HG03442 (cell line): ENCODE measurements at regions not wholly inside any gene's neighbourhood (a gene's known extent, or its start where the extent isn't known, plus 50 kb on each side); places are given as distances from the start of the nearest gene placed in this dataset.

Experiments used
- ATAC-seq: cut with Tn5 transposase; IDR thresholded peaks from one replicate; pipeline ENCODE4 v1.9.1; 2021; ENCODE audit warnings: mild to moderate bottlenecking, moderate library complexity; ENCODE audit not compliant: unreplicated experiment

DNA sequence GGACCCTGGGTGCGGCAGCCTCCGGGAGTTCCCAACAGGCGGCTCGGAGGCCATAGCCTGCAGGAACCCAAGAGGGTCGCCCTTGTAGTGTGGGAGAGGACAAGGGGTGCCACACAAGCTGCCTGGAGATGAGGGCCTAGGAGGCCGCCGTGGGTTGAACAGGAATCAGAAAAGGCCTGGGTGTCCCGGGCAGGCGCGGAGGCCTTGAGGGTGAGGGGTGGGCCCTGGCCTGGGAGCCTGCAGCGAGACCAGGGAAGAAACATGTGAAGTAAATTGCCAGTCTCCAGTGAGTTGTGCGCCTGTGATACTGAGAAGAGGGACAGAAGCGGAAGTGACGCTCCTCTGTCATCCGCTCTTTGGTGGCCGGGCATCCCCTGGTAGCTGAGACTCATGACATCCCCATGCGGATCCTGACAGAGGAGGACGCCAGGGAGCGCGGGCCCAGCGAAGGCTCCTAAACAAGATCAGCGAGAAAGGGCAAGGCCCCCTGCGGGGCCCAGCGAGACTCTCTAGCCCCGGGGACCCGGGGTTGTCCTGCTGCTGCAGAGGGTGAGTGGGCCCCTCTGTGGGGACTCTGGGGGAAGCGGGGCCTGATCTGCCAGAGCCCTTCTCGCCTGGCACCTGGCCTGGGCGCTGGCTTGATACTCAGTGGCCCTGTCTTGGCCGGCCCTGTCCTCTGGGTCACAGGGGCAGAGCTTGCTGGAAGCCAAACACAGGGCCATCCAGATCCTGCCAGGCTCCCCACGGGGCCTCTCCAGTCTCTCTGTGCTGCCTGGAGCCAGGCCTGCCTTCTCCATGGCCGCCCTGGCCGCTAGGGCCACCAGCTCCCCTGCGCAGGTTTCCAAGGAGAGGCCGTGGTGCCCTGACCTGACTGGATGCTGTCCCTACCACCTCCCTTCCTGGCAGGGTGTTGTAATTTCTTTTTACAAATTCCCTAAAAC lies 788.4 kb downstream of the TLE4 start:
- no peak for ATAC-seq

- ATAC-seq: no peak
Observed at GRCh38 chr9:80359291-80359690, 787.5 kb downstream of the TLE4 start.

GRCh38 chr9:80352967-80353366 lies 781.2 kb downstream of the TLE4 start:
- ATAC-seq: no peak

GRCh38 chr9:80351612-80352011 lies 779.8 kb downstream of the TLE4 start:
- ATAC-seq: no peak

GRCh38 chr9:80326105-80326504 lies 754.3 kb downstream of the TLE4 start:
- no peak for ATAC-seq

GRCh38 chr9:80320916-80321315 lies 749.2 kb downstream of the TLE4 start:
- ATAC-seq: no peak

GRCh38 chr9:80320480-80320879 lies 748.7 kb downstream of the TLE4 start:
- no peak for ATAC-seq

- ATAC-seq: no peak
Observed at GRCh38 chr9:80305136-80305535, 733.4 kb downstream of the TLE4 start.

GRCh38 chr9:80294955-80295354 lies 723.2 kb downstream of the TLE4 start:
- ATAC-seq: no peak

DNA sequence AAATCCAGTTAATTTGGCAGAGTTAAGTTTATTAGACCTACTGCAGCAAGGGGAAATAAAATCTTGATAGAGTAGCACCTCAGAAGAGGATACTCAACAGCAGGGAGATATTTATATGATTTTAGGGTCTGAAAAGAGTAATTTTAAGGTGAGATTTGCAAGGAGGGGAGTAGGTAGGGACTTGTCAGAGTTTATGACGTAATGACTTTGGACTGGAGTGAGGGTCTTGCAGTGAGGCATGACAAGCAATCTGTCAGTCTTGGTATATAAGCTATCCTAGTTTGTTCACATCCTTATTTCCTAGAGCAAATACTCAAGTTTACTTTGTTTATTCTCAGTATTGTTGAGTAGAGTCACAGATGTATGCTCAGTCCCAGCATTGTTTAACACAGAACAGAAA lies 722.6 kb downstream of the TLE4 start:
- ATAC-seq: no peak

DNA sequence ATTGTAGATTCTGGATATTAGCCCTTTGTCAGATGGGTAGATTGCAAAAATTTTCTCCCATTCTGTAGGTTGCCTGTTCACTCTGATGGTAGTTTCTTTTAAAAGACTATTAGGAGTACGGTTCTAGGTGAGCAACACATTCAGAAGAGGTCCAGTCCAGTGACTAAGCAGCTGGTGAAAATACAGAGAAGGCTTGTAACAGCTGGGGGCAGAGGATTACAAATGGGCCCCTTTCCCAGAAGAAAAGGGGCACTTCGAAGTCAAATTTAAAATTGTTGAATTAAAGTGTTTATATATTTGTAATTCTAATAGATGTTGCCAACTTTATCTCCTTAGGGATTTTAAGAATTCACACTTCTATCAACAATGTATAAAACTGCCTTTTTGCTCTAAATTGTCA lies 720.5 kb downstream of the TLE4 start:
- no peak for ATAC-seq

- ATAC-seq: no peak
Observed at GRCh38 chr9:80285326-80285725, 713.6 kb downstream of the TLE4 start.

DNA sequence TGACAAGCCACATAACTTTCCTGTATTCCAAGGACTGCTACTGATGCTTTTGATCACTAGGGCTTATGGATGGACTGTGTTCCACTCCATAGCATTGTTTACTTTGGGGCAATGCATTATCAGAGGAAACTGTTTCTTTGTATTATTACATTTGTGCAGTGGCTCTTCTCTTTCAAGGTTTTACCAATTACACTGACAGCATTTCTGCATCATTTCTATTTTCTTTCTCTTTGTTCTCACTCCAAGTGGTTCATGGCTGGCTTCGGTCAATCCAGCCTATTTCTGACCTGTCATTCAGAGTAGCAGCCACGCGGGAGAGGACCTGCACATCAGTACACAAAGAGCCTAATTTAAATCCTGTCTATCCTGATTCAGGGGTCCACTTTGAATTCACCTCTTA lies 711.0 kb downstream of the TLE4 start:
- ATAC-seq: no peak

DNA sequence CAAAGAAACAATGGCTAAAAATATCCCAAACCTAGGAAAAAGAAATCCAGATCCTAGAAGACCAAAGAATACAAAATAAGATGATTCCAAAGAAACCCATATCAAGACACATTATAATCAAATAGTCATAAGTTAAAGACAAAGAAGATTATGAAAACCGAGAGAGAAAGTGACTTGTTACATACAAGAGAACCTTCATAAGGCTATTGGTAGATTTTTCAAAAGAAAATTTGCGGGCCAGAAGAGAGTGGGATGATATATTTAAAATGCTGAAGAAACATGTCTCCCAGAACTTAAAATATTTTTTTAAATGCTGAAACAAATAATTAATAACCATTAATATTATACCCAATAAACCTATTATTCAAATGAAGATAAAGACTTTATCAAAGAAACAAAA lies 687.3 kb downstream of the TLE4 start:
- ATAC-seq: no peak

GRCh38 chr9:80251778-80252177 lies 680.0 kb downstream of the TLE4 start:
- ATAC-seq: no peak

DNA sequence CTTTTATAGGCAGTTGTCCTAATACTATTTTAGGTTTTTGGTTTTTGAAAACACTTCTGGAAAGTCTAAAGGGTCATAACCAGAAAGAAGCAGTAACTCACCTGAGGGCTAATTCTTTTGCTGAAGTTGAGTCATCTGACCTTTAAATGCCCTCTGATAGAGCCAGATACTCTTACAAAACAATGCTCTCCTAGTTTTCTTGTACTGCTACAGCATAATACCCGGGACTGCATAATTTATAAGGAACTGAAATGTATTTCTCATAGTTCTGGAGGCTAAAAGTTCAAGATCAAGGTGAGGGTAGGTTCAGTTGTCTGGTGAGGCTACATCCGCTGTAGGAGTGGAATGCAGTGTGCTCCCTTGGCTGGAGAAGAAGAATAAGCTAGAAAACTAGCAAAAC lies 670.3 kb downstream of the TLE4 start:
- ATAC-seq: no peak

- no peak for ATAC-seq
Observed at GRCh38 chr9:80235752-80236151, 664.0 kb downstream of the TLE4 start.

GRCh38 chr9:80233906-80234305 lies 662.1 kb downstream of the TLE4 start:
- no peak for ATAC-seq

DNA sequence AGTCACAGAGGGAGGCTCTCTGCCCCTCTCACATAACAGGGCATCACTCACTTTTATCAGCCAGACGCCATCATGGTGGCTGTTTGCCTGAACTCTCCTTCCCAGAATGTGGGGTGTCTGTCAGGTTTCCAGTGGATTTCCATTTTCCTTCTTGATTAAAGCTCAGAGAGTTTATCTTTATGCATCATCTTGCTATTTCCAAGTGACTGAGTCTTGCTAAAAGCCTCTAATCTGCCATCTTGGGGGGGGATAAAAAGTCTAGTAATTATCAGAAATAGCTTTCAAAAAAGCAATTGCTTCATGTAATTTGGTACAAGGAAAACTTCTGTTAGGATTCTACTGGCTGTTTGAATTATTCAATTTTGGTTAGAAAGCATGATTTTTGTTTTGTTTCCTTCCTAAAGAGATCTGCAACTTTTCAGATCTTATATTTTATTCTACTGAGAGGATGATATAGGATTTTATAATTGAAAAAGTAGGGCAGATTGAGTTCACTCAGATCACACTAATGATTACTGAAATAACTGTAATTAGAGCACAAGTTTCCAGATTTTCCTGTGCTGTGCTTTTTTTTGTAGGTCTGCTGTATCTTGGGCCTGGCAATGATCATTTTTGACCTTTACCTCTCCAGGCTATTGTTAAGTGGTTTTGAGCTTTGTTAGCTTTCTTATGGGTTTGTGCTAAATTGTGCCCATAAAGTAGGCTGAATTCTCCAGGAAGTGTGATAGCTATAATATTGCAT lies 661.5 kb downstream of the TLE4 start:
- ATAC-seq: no peak

DNA sequence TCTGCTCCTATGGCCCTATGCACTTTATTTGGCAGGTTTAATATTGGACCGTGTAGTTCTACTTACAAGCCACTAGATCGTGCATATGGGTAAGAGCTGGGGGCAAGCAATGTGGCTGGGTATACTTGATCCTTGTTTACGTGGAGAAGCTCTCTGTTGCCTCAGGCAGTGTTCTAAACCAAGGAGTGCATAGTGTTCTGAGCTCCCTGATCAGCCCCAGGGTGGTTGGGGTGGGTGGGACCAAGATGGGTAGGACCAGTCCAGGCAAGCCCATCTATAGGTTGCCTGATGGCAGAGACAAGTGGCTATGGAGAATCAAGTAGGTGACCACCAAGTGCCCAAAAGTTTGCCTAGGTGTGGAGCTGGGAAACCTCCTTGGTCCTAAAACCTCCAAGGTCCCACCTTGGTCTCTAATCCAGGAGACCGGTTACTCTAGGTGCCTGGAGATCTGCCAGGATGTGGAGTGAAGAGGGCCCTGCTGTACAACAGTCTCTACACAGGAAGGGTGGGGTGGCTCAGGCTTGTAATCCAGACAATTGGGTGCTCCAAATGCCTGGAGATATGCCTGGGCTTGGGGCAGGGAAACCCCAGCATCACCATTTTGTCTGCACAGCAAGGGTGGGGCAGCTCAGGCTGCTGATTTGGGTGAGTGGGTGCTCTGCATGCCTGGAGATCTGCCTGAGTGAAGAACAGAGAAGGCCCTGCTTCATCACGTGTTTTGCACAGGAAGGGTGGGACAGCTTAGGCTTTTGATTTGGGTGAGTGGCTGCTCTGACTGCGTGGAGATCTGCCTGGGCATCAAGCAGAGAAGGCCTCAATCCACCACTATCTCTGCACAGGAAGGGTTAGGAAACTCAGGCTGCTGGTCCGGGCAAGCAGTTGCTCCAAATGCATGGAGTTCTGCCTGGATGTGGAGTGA lies 659.8 kb downstream of the TLE4 start:
- ATAC-seq: no peak

DNA sequence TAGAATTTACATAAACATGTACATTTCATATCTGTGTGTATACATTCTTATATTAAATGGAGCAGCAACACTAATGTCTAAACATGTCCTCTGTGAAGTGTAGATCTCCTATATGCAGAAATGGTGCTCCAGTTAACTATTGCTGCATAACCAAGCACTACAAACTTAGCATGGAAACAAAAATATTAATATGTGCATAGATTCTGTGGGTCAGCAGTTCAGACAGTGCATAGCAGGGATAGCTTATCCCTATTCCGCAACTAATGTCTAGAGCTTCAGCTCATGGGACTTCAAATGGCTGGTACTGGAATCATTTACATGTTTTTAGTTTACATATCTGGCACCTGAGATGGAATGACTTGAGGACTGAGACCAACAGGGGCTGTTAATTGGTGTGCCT lies 652.1 kb downstream of the TLE4 start:
- ATAC-seq: no peak
